GM18951 (cell line): ENCODE measurements at regions not wholly inside any gene's neighbourhood (a gene's known extent, or its start where the extent isn't known, plus 50 kb on each side); places are given as distances from the start of the nearest gene placed in this dataset.

Experiments used
- POLR2A ChIP-seq: IDR thresholded peaks from 4 replicates; pipeline ENCODE4 v1.6.1; 2011; ENCODE audit warnings: mild to moderate bottlenecking; ENCODE audit not compliant: insufficient read length, insufficient read depth; ENCODE audit errors: extremely low read depth
- in situ Hi-C: fragments of 300-500 bp; cut with MboI; formaldehyde crosslinking; loops from one replicate; pipeline ENCODE4 v1.12.0; 2022; ENCODE audit warnings: low sequenced_read_pairs, mixed read lengths, inconsistent platforms; ENCODE audit not compliant: unreplicated experiment

- TF ChIP-seq POLR2A: no peak
- in situ Hi-C loops: no loop called here
Measured at GRCh38 chr3:43198791-43199644, 87.3 kb upstream of the SNRK start.

GRCh38 chr3:43198301-43198700, 88.0 kb upstream of the SNRK start:
- in situ Hi-C loops: no loop called here
- TF ChIP-seq POLR2A: no peak

GRCh38 chr3:43197181-43197580, 89.2 kb upstream of the SNRK start:
- TF ChIP-seq POLR2A: no peak
- in situ Hi-C loops: no loop called here

- in situ Hi-C loops: no loop called here
- TF ChIP-seq POLR2A: no peak
Measured at GRCh38 chr3:43196721-43197120, 89.6 kb upstream of the SNRK start.

GRCh38 chr3:43195115-43195498, 89.2 kb upstream of the POMGNT2 start:
- no peak for TF ChIP-seq POLR2A
- in situ Hi-C loops: no loop called here

GRCh38 chr3:43194490-43195114, 88.7 kb upstream of the POMGNT2 start:
- in situ Hi-C loops: no loop called here
- no peak for TF ChIP-seq POLR2A

GRCh38 chr3:43194069-43194468, 88.2 kb upstream of the POMGNT2 start:
- TF ChIP-seq POLR2A: no peak
- in situ Hi-C loops: no loop called here

GRCh38 chr3:43192028-43192427, 86.1 kb upstream of the POMGNT2 start:
- TF ChIP-seq POLR2A: no peak
- in situ Hi-C loops: no loop called here

GRCh38 chr3:43191116-43191515, 85.2 kb upstream of the POMGNT2 start:
- in situ Hi-C loops: no loop called here
- TF ChIP-seq POLR2A: no peak

GRCh38 chr3:43190670-43191069, 84.8 kb upstream of the POMGNT2 start:
- in situ Hi-C loops: no loop called here
- TF ChIP-seq POLR2A: no peak

- in situ Hi-C loops: no loop called here
Measured at GRCh38 chr3:43187836-43188479, 82.1 kb upstream of the POMGNT2 start.

GRCh38 chr3:43185983-43186314, 80.1 kb upstream of the POMGNT2 start:
- in situ Hi-C loops: no loop called here

More at GRCh38 chr3:43187836-43188479, 82.1 kb upstream of the POMGNT2 start:
- TF ChIP-seq POLR2A: no peak

GRCh38 chr3:43185274-43185982, 79.5 kb upstream of the POMGNT2 start:
- in situ Hi-C loops: no loop called here
- TF ChIP-seq POLR2A: no peak

More at GRCh38 chr3:43185983-43186314, 80.1 kb upstream of the POMGNT2 start:
- no peak for TF ChIP-seq POLR2A
